Astrocyte of the cerebellum (primary cell): ENCODE measurements at regions not wholly inside any gene's neighbourhood (a gene's known extent, or its start where the extent isn't known, plus 50 kb on each side); places are given as distances from the start of the nearest gene placed in this dataset.

Experiments used
- DNase-seq: peaks from one replicate; pipeline ENCODE4 v3.0.0-alpha.2; 2011; ENCODE audit warnings: low read depth
- H3K4me3 ChIP-seq: 2 replicates; pipeline ENCODE4 v1.5.1; 2011; ENCODE audit warnings: mild to moderate bottlenecking, low read depth, low read length, moderate library complexity
- CTCF ChIP-seq: IDR thresholded peaks from 2 replicates; pipeline ENCODE4 v1.5.1; 2012; ENCODE audit warnings: low read length, low read depth, moderate library complexity, mild to moderate bottlenecking; ENCODE audit errors: missing control alignments
- in situ Hi-C: cut with HindIII; loops from 2 replicates; pipeline ENCODE4 v1.10.0; 2017; ENCODE audit warnings: low sequenced_read_pairs

DNA sequence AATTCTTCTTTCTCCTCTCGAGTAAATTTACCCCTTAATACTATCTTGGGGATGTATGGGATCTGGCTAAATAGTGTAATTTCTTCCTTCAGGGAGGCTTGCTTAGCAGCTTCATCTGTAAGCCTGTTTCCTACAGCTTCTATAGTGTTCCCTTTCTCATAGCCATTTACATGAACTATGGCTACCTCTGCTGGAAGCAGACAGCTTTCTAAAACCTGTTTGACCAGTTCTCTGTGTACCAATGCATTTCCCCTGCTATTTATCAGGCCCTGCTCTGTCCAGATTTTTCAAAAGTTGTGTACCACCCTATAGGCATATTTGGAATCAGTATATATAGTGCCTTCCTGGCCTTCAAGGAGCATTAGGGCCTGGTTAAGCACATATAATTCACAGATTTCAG is 113.6 kb upstream of the PCDH9 start:
- no peak for DNase-seq
- H3K4me3 ChIP-seq, result no peak overlapping the region
- in situ Hi-C loops, result no loop called here
- no peak for TF ChIP-seq CTCF

- no peak for TF ChIP-seq CTCF
- no peak for DNase-seq
- H3K4me3 ChIP-seq, result no peak overlapping the region
- in situ Hi-C loops, result no loop called here
These were observed 111.3 kb upstream of the PCDH9 start for GRCh38 chr13:67341406-67341805.

- in situ Hi-C loops, result no loop called here
- TF ChIP-seq CTCF, result no peak
- no peak for DNase-seq
- no peak overlapping the region for H3K4me3 ChIP-seq
These were observed 100.0 kb upstream of the PCDH9 start for GRCh38 chr13:67330149-67330548.

DNA sequence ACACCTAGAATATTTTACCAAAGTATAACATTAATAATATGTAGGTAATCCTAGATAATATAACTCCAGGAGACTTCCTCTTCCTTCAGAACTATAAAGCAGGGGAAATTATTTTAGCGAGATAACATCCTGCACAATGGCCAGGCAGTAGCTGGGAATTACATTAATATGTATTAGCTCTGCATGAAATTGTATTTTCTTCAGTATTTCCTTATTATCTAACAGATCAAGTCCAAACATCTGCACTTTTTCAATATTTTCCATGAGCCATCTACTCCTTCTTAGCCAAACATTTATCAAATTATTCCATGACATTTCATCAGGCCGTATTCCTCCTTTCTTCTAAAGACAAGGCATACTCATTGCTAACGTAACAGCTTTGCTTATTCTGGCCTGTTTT is 98.8 kb upstream of the PCDH9 start:
- TF ChIP-seq CTCF, result no peak
- in situ Hi-C loops, result no loop called here
- no peak for DNase-seq
- H3K4me3 ChIP-seq, result no peak overlapping the region

GRCh38 chr13:67318860-67319259 is 88.7 kb upstream of the PCDH9 start:
- DNase-seq, result no peak
- in situ Hi-C loops, result no loop called here
- H3K4me3 ChIP-seq, result no peak overlapping the region
- TF ChIP-seq CTCF, result no peak

DNA sequence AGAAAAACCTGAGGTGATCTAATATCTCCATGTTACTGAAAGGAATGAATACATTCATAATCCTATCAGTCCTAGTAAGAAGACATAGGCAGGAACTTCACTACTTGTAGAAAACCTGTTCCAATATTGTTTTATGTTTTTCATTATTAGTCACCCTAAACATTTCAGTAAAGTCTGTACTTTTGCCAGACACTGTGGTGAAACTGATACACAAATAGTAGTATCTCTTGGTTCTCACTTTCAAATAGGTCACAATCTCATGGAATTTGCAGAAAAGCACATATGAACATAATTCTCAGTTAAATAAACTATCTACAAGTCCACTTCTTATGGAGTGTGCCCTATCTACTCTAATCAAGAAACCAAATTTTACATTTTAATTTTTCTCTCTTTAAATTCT is 88.3 kb upstream of the PCDH9 start:
- in situ Hi-C loops, result no loop called here

More for the DNA sequence above, 88.3 kb upstream of the PCDH9 start:
- no peak overlapping the region for H3K4me3 ChIP-seq
- no peak for DNase-seq
- TF ChIP-seq CTCF, result no peak
